Cardiac muscle cell (in vitro differentiated cells and primary cell): ENCODE measurements at regions not wholly inside any gene's neighbourhood (a gene's known extent, or its start where the extent isn't known, plus 50 kb on each side); places are given as distances from the start of the nearest gene placed in this dataset.

ENCODE experiments used
- DNase-seq, 2 donors: peaks; one replicate each; pipeline versions ENCODE4 v3.0.0 to v3.0.0-alpha.2; 2010 to 2017; ENCODE audit warnings: low read depth in 1 of 2, low spot score in 1 of 2
- H3K27ac ChIP-seq: fragments of 200-600 bp; sonication (generic); 2 replicates; pipeline ENCODE4 v1.5.1; 2016
- H3K27me3 ChIP-seq: fragments of 200-600 bp; sonication (generic); 2 replicates; pipeline ENCODE4 v1.6.0; 2016; ENCODE audit warnings: control low read depth
- H3K36me3 ChIP-seq: fragments of 200-600 bp; sonication (generic); 2 replicates; pipeline ENCODE4 v1.5.1; 2016; ENCODE audit warnings: control low read depth
- H3K4me1 ChIP-seq: fragments of 200-600 bp; sonication (generic); 2 replicates; pipeline ENCODE4 v1.8.1; 2017; ENCODE audit warnings: low read depth, mild to moderate bottlenecking, mixed run types
- H3K4me3 ChIP-seq: fragments of 200-600 bp; sonication (generic); 2 replicates; pipeline ENCODE4 v1.5.1; 2016; ENCODE audit warnings: mild to moderate bottlenecking
- H3K9me3 ChIP-seq: fragments of 200-600 bp; sonication (generic); 2 replicates; pipeline ENCODE4 v1.5.1; 2017; ENCODE audit warnings: low read depth, mild to moderate bottlenecking, control low read depth
- CTCF ChIP-seq: IDR thresholded peaks from 2 replicates; pipeline ENCODE4 v1.5.1; 2012; ENCODE audit warnings: low read depth, mild to moderate bottlenecking, low read length

- no peaks in the 10 kb centered on the region for H3K27me3 ChIP-seq
- no peak for DNase-seq
- H3K36me3 ChIP-seq, result no peaks in the 10 kb centered on the region
- TF ChIP-seq CTCF, result no peak
- peaks cover 5% of the 10 kb centered on the region for H3K4me1 ChIP-seq
- no peak overlapping the region for H3K4me3 ChIP-seq
- no peaks in the 10 kb centered on the region for H3K9me3 ChIP-seq
- no peak overlapping the region for H3K27ac ChIP-seq
These were observed 242.4 kb upstream of the SALL3 start for GRCh38 chr18:78737006-78737915.

GRCh38 chr18:78738076-78738690 is 241.4 kb upstream of the SALL3 start:
- peaks cover 5% of the 10 kb centered on the region for H3K4me1 ChIP-seq
- H3K27ac ChIP-seq, result no peak overlapping the region
- no peak for TF ChIP-seq CTCF
- no peak for DNase-seq
- H3K36me3 ChIP-seq, result no peaks in the 10 kb centered on the region
- H3K9me3 ChIP-seq, result no peaks in the 10 kb centered on the region
- no peak overlapping the region for H3K4me3 ChIP-seq
- no peaks in the 10 kb centered on the region for H3K27me3 ChIP-seq

GRCh38 chr18:78739115-78739514 is 240.5 kb upstream of the SALL3 start:
- DNase-seq, result no peak
- no peak for TF ChIP-seq CTCF
- no peaks in the 10 kb centered on the region for H3K36me3 ChIP-seq
- no peaks in the 10 kb centered on the region for H3K27me3 ChIP-seq
- H3K27ac ChIP-seq, result no peak overlapping the region
- no peaks in the 10 kb centered on the region for H3K9me3 ChIP-seq
- H3K4me1 ChIP-seq, result peaks cover 5% of the 10 kb centered on the region
- H3K4me3 ChIP-seq, result no peak overlapping the region

DNA sequence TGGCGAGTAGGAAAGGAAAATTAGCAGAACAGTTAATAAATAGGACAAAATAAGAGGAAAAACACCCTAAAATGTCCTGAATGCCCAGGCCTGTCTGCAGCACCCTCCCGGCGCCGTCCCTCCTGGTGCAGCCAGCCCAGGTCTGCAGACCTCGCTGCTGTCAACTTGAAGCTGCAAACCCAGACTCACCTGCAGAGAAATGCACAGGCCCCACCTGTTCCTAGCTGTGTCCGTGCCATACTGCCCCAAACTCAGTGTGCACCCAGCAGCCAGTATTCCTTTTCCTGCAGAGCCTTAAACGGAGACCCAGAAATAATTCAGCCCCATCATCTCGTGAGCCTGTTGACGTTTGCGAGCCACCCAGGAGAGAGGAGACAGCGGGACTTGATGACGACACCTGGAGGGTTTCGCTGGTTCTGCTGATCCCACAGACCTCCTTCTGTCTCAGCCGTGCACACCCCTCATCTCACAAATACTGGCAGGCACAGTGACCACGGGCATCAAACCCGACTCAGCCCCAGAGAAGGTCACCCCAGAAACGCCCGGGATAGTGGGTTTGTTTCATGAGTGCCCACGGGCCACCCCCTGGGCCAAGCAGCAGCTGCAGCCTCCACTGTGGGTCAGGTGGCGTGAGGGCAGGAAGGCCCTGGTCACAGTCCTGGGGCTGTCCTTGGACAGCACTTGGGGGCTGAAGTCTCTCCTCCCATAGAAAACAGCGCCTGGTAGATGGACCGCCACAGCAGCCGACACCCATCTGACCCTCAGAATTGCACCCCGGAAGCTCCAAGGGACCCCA is 239.5 kb upstream of the SALL3 start:
- Histone ChIP-seq H3K4me1 (peaks cover 5% of the 10 kb centered on the region), H3K27ac (no peak overlapping the region)

More for the DNA sequence above, 239.5 kb upstream of the SALL3 start:
- no peak for TF ChIP-seq CTCF
- no peak for DNase-seq
- Histone ChIP-seq H3K9me3 (no peaks in the 10 kb centered on the region), H3K27me3 (no peaks in the 10 kb centered on the region), H3K36me3 (no peaks in the 10 kb centered on the region), H3K4me3 (no peak overlapping the region)
